Panc1 (cell line): ENCODE measurements at regions not wholly inside any gene's neighbourhood (a gene's known extent, or its start where the extent isn't known, plus 50 kb on each side); places are given as distances from the start of the nearest gene placed in this dataset.

Source experiments
- ATAC-seq: fragments of 200-7000 bp; cut with Tn5 transposase; 2 replicates; pipeline ENCODE4 v1.9.1; 2020; ENCODE audit warnings: mild to moderate bottlenecking, moderate library complexity
- BruUV-seq: library from RNA; stranded (reverse); fragments of 400-500 nt; replicated peaks from 2 replicates; lab custom pipeline; 2021; lab: Mats Ljungman, UMichigan
- CTCF ChIA-PET: fragments of 300-600 bp; sonication (Branson Sonifier 250); formaldehyde crosslinking; loops from one replicate; lab custom pipeline; 2022; ENCODE audit warnings: antibody characterized with exemption; lab: Charles Lee
- POLR2A ChIA-PET: fragments of 300-600 bp; sonication (Branson Sonifier 250); formaldehyde crosslinking; loops from one replicate; lab custom pipeline; 2022; ENCODE audit warnings: antibody characterized with exemption; lab: Charles Lee
- DNase-seq: peaks from one replicate; pipeline ENCODE4 v3.0.0-alpha.2; 2010; ENCODE audit warnings: low read depth, low spot score
- H3K27ac ChIP-seq: 2 replicates; pipeline ENCODE4 v1.5.1; 2011; ENCODE audit warnings: mild to moderate bottlenecking, low read length, inconsistent platforms
- H3K27me3 ChIP-seq: fragments of 200-500 bp; sonication (Bioruptor generic); 2 replicates; pipeline ENCODE4 v1.6.0; 2014; ENCODE audit warnings: low read length, inconsistent platforms; ENCODE audit not compliant: control insufficient read depth, insufficient read depth
- H3K36me3 ChIP-seq: fragments of 200-500 bp; sonication (Bioruptor generic); 2 replicates; pipeline ENCODE4 v1.5.1; 2014; ENCODE audit warnings: inconsistent platforms, mild to moderate bottlenecking, low read length, moderate library complexity; ENCODE audit not compliant: control insufficient read depth, insufficient read depth
- H3K4me1 ChIP-seq: 2 replicates; pipeline ENCODE4 v1.5.1; 2011; ENCODE audit warnings: inconsistent platforms, mild to moderate bottlenecking, low read length, moderate library complexity; ENCODE audit not compliant: control insufficient read depth, insufficient read depth
- H3K4me3 ChIP-seq, 2 experiments: 2 replicates each; pipeline ENCODE4 v1.5.1; 2011 to 2012; ENCODE audit warnings: low read depth in 2 of 2, low read length in 2 of 2, mild to moderate bottlenecking in 2 of 2, inconsistent platforms in 1 of 2, moderate library complexity in 1 of 2
- H3K9me3 ChIP-seq: fragments of 200-500 bp; sonication (Bioruptor generic); 2 replicates; pipeline ENCODE4 v1.5.1; 2014; ENCODE audit warnings: low read depth, mild to moderate bottlenecking, inconsistent platforms, low read length, moderate library complexity; ENCODE audit not compliant: control insufficient read depth, insufficient read depth
- POLR2AphosphoS5 ChIP-seq: IDR thresholded peaks from 2 replicates; pipeline ENCODE4 v1.6.1; 2012; ENCODE audit warnings: mild to moderate bottlenecking, low read depth, low read length, moderate library complexity
- REST ChIP-seq, 2 experiments: IDR thresholded peaks; 2 replicates each; pipeline ENCODE4 v1.6.1; 2011 to 2012; ENCODE audit warnings: low read depth in 2 of 2, control low read depth in 1 of 2, low read length in 1 of 2, mild to moderate bottlenecking in 1 of 2, moderate library complexity in 1 of 2; ENCODE audit not compliant: insufficient read depth in 1 of 2
- SIN3A ChIP-seq: IDR thresholded peaks from 2 replicates; pipeline ENCODE4 v1.6.1; 2012; ENCODE audit warnings: low read depth, mild to moderate bottlenecking, low read length, moderate library complexity, borderline replicate concordance; ENCODE audit not compliant: insufficient read depth
- TCF7L2 ChIP-seq: IDR thresholded peaks from 2 replicates; pipeline ENCODE4 v1.6.1; 2011; ENCODE audit warnings: mild to moderate bottlenecking, low read depth, low read length, inconsistent platforms
- in situ Hi-C: cut with HindIII; loops from 2 replicates; pipeline ENCODE4 v1.10.0; 2016; ENCODE audit warnings: low sequenced_read_pairs, low pct_unique_long_range_greater_than_20kb
- intact Hi-C: fragments of 100-400 bp; cut with micrococcal nuclease; formaldehyde crosslinking; loops from one replicate; pipeline ENCODE4 v1.10.0; 2022; ENCODE audit not compliant: unreplicated experiment
- TF ChIP-seq, protein P1 (sequence below): fragments of 450-650 bp; IDR thresholded peaks from 2 replicates; pipeline ENCODE4 v1.5.1; 2017; ENCODE audit warnings: mild to moderate bottlenecking

- in situ Hi-C loops (no loop called here), intact Hi-C loops (no loop called here)
- no peak overlapping the region for H3K4me3 ChIP-seq
- TF ChIP-seq POLR2AphosphoS5 = no peak
- no peak for TF ChIP-seq TCF7L2
- TF ChIP-seq, protein P1, sequence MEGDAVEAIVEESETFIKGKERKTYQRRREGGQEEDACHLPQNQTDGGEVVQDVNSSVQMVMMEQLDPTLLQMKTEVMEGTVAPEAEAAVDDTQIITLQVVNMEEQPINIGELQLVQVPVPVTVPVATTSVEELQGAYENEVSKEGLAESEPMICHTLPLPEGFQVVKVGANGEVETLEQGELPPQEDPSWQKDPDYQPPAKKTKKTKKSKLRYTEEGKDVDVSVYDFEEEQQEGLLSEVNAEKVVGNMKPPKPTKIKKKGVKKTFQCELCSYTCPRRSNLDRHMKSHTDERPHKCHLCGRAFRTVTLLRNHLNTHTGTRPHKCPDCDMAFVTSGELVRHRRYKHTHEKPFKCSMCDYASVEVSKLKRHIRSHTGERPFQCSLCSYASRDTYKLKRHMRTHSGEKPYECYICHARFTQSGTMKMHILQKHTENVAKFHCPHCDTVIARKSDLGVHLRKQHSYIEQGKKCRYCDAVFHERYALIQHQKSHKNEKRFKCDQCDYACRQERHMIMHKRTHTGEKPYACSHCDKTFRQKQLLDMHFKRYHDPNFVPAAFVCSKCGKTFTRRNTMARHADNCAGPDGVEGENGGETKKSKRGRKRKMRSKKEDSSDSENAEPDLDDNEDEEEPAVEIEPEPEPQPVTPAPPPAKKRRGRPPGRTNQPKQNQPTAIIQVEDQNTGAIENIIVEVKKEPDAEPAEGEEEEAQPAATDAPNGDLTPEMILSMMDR = no peak
- no peak for TF ChIP-seq SIN3A
- TF ChIP-seq REST (IDR thresholded peaks at IDR 0.05; ENCODE audit: insufficient read depth in 1 of 2, low read depth in 2 of 2, low read length in 1 of 2) = no peak
- ATAC-seq (no peak), DNase-seq (no peak)
- ChIA-PET POLR2A (no interaction called here), CTCF (no interaction called here)
- H3K27ac ChIP-seq = no peak overlapping the region
- BruUV-seq = no TSS peak
- no peaks in the 10 kb centered on the region for H3K9me3 ChIP-seq
- no peaks in the 10 kb centered on the region for H3K4me1 ChIP-seq
- no peaks in the 10 kb centered on the region for H3K27me3 ChIP-seq
- no peaks in the 10 kb centered on the region for H3K36me3 ChIP-seq
These were observed 74.9 kb upstream of the IQSEC1 start for GRCh38 chr3:13148126-13148525.

- no TSS peak for BruUV-seq
- intact Hi-C loops = no loop called here
- ChIA-PET POLR2A (no interaction called here), CTCF (no interaction called here)
- Histone ChIP-seq H3K27ac (no peak overlapping the region), H3K4me1 (no peaks in the 10 kb centered on the region), H3K36me3 (no peaks in the 10 kb centered on the region), H3K9me3 (no peaks in the 10 kb centered on the region), H3K27me3 (no peaks in the 10 kb centered on the region), H3K4me3 (no peak overlapping the region)
- ATAC-seq = no peak
- no peak for DNase-seq
- TF ChIP-seq SIN3A = no peak
- no peak for TF ChIP-seq REST (IDR thresholded peaks at IDR 0.05; ENCODE audit: insufficient read depth in 1 of 2, low read depth in 2 of 2, low read length in 1 of 2)
- TF ChIP-seq, protein P1 = no peak
- no peak for TF ChIP-seq POLR2AphosphoS5
- TF ChIP-seq TCF7L2 = no peak
- in situ Hi-C loops = no loop called here
These were observed 74.1 kb upstream of the IQSEC1 start for GRCh38 chr3:13147344-13147743.
